GM12892 (cell line): ENCODE measurements at regions not wholly inside any gene's neighbourhood (a gene's known extent, or its start where the extent isn't known, plus 50 kb on each side); places are given as distances from the start of the nearest gene placed in this dataset.

ENCODE experiments used
- POLR2A ChIP-seq: IDR thresholded peaks from 2 replicates; pipeline ENCODE4 v1.6.1; 2011; ENCODE audit warnings: low read depth, low read length, control low read depth
- POLR2AphosphoS5 ChIP-seq: IDR thresholded peaks from 2 replicates; pipeline ENCODE4 v1.6.1; 2011; ENCODE audit warnings: low read depth, low read length, control low read depth
- TAF1 ChIP-seq: IDR thresholded peaks from 2 replicates; pipeline ENCODE4 v1.6.1; 2011; ENCODE audit warnings: low read depth, mild to moderate bottlenecking, control low read depth, low read length, borderline replicate concordance

GRCh38 chr5:143629871-143630659 lies 181.9 kb upstream of the HMHB1 start:
- TF ChIP-seq POLR2A: no peak
- no peak for TF ChIP-seq POLR2AphosphoS5
- no peak for TF ChIP-seq TAF1
